ENCODE measurements at regions not wholly inside any gene's neighbourhood (a gene's known extent, or its start where the extent isn't known, plus 50 kb on each side); places are given as distances from the start of the nearest gene placed in this dataset.

DNA sequence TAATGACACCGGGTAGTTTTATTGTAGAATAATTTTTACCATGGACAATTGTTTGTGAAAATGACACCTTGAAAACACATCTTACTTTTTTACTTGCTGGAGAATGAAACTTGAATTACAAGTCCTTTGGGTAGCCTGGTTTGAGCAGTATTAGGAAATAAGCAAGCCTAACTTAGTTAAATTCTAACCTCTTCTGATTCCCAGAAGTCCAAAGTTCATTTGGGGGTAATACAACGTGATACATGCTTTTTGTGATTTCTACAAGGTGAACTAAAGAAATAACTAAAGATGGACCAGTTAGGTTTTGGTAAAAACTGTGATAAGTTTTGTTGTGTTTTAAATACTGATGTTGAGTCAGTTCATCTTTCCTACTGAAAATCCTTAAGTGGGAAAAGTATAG lies 135.4 kb upstream of the DMRT1 start:
- H3K79me2 ChIP-seq (replicated peaks; ENCODE audit: insufficient read depth) = 0 out of 2 replicates have a peak, but pooled peaks cover 4% of the 10 kb centered on the region
- H3K27me3 ChIP-seq (ENCODE audit: insufficient read depth) = no peaks in the 10 kb centered on the region
- TF ChIP-seq, protein P1, sequence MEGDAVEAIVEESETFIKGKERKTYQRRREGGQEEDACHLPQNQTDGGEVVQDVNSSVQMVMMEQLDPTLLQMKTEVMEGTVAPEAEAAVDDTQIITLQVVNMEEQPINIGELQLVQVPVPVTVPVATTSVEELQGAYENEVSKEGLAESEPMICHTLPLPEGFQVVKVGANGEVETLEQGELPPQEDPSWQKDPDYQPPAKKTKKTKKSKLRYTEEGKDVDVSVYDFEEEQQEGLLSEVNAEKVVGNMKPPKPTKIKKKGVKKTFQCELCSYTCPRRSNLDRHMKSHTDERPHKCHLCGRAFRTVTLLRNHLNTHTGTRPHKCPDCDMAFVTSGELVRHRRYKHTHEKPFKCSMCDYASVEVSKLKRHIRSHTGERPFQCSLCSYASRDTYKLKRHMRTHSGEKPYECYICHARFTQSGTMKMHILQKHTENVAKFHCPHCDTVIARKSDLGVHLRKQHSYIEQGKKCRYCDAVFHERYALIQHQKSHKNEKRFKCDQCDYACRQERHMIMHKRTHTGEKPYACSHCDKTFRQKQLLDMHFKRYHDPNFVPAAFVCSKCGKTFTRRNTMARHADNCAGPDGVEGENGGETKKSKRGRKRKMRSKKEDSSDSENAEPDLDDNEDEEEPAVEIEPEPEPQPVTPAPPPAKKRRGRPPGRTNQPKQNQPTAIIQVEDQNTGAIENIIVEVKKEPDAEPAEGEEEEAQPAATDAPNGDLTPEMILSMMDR (conservative IDR thresholded peaks at IDR 0.05; ENCODE audit: low read depth in 2 of 2) = no peak
- no peak for TF ChIP-seq NANOG (IDR thresholded peaks at IDR 0.05; ENCODE audit: borderline replicate concordance)
- no peak overlapping the region for H2AFZ ChIP-seq
- H3K4me2 ChIP-seq = peak overlapping the region; percentile 70; the same call in 1 of the 2 replicates
- Mint-ChIP-seq H3K27me3 (ENCODE audit: insufficient read depth, low read depth, poor library complexity) (peaks cover 11% of the 10 kb centered on the region), H3K4me3 (no peak overlapping the region), H3K27ac (no peak overlapping the region), H3K9me3 (no peaks in the 10 kb centered on the region), H3K4me1 (peaks cover 26% of the 10 kb centered on the region), H3K36me3 (ENCODE audit: low read depth) (peaks cover 6% of the 10 kb centered on the region)
- ATAC-seq (no peak), DNase-seq (ENCODE audit: low spot score) (no peak)
- no peak overlapping the region for H3K27ac ChIP-seq (ENCODE audit: low read depth)
- H3K36me3 ChIP-seq (ENCODE audit: insufficient read depth) = no peaks in the 10 kb centered on the region; the same call in 1 of the 2 replicates
- H3K4me1 ChIP-seq (ENCODE audit: insufficient read depth) = peaks cover 5% of the 10 kb centered on the region
- H3K4me3 ChIP-seq = no peak overlapping the region
- H4K20me1 ChIP-seq (replicated peaks; ENCODE audit: insufficient read depth) = no peaks in the 10 kb centered on the region
- H3F3A ChIP-seq (replicated peaks; ENCODE audit: low read depth) = no peaks in the 10 kb centered on the region
- H3K9me2 ChIP-seq (ENCODE audit: insufficient read depth) = no peaks in the 10 kb centered on the region

DNA sequence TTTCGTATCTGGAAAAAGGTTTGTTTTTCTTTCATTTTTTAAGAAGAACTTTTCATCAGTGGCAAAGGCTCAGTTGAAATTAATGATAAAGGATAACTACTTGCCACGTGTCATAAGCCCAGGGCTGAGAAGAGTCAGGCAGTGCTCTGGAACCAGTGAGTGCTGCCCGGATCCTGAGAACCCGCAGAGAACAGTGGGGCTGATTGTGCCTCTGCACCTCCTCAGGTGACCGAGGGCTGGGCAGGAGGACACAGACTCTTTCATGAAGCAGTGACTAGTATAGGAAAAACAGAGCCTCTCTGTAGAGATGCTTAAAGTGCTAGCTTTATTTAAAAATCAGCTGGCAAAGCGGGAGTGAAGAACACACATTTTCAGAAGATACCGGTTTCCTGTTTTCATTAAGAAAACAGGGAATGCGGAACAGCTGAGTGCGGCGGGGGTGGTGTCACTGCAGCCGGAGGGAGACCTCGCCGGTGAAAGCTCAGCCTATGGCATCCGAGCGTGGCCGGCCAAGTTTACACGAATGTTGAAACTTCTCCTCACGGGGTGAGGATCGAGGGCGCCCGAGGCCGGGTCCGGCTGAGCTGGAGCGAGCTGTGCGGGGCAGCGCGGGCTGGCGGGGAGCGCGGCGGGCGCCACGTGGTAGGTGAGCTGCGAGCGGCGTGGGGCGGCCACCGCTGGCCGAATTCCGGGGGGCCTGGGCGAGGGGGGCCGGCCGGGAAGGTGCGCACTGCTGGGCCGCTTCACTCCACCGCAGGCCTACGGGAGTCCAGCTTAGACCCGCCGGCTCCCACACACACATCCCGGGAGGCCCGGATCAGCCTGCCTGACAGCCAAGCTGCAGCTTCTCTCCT lies 134.7 kb upstream of the DMRT1 start:
- Histone ChIP-seq H2AFZ (peak overlapping the region; percentile 1; the same call in 1 of the 2 replicates), H3K27me3 (ENCODE audit: insufficient read depth) (no peaks in the 10 kb centered on the region), H4K20me1 (replicated peaks; ENCODE audit: insufficient read depth) (no peaks in the 10 kb centered on the region), H3F3A (replicated peaks; ENCODE audit: low read depth) (no peaks in the 10 kb centered on the region), H3K9me2 (ENCODE audit: insufficient read depth) (no peaks in the 10 kb centered on the region), H3K4me2 (peak overlapping the region; percentile 70), H3K4me3 (peak overlapping the region; percentile 45), H3K27ac (ENCODE audit: low read depth) (peak overlapping the region; percentile 12; the same call in 1 of the 2 replicates), H3K36me3 (ENCODE audit: insufficient read depth) (no peaks in the 10 kb centered on the region; the same call in 1 of the 2 replicates), H3K79me2 (replicated peaks; ENCODE audit: insufficient read depth) (0 out of 2 replicates have a peak, but pooled peaks cover 4% of the 10 kb centered on the region), H3K4me1 (ENCODE audit: insufficient read depth) (peaks cover 5% of the 10 kb centered on the region)
- DNase-seq (ENCODE audit: low spot score) (peak; percentile 76), ATAC-seq (peak; percentile 87)
- Mint-ChIP-seq H3K9me3 (no peaks in the 10 kb centered on the region; the same call in 2 of the 3 replicates), H3K4me3 (peak overlapping the region; percentile 69), H3K27me3 (ENCODE audit: insufficient read depth, low read depth, poor library complexity) (peaks cover 11% of the 10 kb centered on the region), H3K4me1 (peaks cover 26% of the 10 kb centered on the region), H3K36me3 (ENCODE audit: low read depth) (peaks cover 13% of the 10 kb centered on the region), H3K27ac (peak overlapping the region; percentile 59)
- no peak for TF ChIP-seq STAT1 (IDR thresholded peaks at IDR 0.05; ENCODE audit: unreplicated experiment)
- TF ChIP-seq ZNF114 (CRISPR knock-in tag; IDR thresholded peaks at IDR 0.05) = no peak
- no peak for TF ChIP-seq POLR2AphosphoS5 (IDR thresholded peaks at IDR 0.05; ENCODE audit: low read depth)
- no peak for TF ChIP-seq JUNB (IDR thresholded peaks at IDR 0.05; ENCODE audit: unreplicated experiment)
- TF ChIP-seq, protein P2, sequence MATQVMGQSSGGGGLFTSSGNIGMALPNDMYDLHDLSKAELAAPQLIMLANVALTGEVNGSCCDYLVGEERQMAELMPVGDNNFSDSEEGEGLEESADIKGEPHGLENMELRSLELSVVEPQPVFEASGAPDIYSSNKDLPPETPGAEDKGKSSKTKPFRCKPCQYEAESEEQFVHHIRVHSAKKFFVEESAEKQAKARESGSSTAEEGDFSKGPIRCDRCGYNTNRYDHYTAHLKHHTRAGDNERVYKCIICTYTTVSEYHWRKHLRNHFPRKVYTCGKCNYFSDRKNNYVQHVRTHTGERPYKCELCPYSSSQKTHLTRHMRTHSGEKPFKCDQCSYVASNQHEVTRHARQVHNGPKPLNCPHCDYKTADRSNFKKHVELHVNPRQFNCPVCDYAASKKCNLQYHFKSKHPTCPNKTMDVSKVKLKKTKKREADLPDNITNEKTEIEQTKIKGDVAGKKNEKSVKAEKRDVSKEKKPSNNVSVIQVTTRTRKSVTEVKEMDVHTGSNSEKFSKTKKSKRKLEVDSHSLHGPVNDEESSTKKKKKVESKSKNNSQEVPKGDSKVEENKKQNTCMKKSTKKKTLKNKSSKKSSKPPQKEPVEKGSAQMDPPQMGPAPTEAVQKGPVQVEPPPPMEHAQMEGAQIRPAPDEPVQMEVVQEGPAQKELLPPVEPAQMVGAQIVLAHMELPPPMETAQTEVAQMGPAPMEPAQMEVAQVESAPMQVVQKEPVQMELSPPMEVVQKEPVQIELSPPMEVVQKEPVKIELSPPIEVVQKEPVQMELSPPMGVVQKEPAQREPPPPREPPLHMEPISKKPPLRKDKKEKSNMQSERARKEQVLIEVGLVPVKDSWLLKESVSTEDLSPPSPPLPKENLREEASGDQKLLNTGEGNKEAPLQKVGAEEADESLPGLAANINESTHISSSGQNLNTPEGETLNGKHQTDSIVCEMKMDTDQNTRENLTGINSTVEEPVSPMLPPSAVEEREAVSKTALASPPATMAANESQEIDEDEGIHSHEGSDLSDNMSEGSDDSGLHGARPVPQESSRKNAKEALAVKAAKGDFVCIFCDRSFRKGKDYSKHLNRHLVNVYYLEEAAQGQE (IDR thresholded peaks at IDR 0.05; ENCODE audit: unreplicated experiment) = no peak
- TF ChIP-seq, protein P3, sequence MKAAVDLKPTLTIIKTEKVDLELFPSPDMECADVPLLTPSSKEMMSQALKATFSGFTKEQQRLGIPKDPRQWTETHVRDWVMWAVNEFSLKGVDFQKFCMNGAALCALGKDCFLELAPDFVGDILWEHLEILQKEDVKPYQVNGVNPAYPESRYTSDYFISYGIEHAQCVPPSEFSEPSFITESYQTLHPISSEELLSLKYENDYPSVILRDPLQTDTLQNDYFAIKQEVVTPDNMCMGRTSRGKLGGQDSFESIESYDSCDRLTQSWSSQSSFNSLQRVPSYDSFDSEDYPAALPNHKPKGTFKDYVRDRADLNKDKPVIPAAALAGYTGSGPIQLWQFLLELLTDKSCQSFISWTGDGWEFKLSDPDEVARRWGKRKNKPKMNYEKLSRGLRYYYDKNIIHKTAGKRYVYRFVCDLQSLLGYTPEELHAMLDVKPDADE (IDR thresholded peaks at IDR 0.05) = no peak
- no peak for TF ChIP-seq CREB1 (CRISPR knock-in tag; IDR thresholded peaks at IDR 0.05; ENCODE audit: low read depth)
- TF ChIP-seq EZH2 (IDR thresholded peaks at IDR 0.05; ENCODE audit: low read depth, unreplicated experiment) = no peak
- no peak for TF ChIP-seq NANOG (IDR thresholded peaks at IDR 0.05; ENCODE audit: borderline replicate concordance)
- no peak for TF ChIP-seq EZH2phosphoT487 (IDR thresholded peaks at IDR 0.05; ENCODE audit: unreplicated experiment)

Measured in GM23338 (cell line).